GM18526 (cell line): ENCODE measurements at regions not wholly inside any gene's neighbourhood (a gene's known extent, or its start where the extent isn't known, plus 50 kb on each side); places are given as distances from the start of the nearest gene placed in this dataset.

Experiments
- POLR2A ChIP-seq: IDR thresholded peaks from 3 replicates; pipeline ENCODE4 v1.6.1; 2011; ENCODE audit not compliant: insufficient read length; ENCODE audit errors: extremely low read depth

DNA sequence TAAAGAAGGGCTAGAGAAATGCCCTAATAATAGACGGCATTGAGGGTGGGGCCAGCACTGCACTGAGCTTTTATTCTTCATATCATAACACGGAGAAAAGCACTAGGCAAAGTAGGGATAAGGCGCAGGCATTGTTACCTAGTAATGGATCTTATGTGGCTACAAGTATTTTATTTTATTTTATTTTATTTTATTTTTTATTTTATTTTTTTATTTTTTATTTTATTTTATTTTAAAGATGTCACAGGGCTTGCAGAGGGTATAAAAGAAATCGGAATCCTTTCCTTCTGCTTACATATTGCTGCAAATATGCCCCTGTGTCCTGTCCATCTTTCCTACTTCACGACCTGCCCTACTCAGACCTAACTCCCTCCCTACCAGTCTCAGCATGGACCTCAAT is 452.0 kb upstream of the KIRREL3 start:
- TF ChIP-seq POLR2A: no peak

DNA sequence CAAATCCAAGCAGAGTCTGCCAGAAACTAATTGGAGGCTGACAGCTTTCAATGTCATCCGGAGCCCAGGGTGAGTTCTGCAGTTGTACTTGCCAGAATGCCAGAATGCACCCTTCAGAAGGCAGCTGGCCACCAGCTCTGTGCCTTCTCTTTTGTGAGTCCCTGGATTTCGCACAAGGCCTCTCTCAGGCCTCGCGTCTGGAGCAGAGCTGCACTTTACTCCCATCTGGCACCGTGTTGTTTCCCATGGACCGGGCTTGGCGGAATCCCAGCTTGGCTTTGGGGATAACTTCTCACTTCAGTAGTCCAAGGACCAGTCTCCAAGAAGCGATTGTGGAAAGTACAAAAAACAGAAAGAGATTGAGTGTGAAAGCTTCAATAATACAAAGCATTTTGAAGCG is 451.3 kb upstream of the KIRREL3 start:
- no peak for TF ChIP-seq POLR2A

DNA sequence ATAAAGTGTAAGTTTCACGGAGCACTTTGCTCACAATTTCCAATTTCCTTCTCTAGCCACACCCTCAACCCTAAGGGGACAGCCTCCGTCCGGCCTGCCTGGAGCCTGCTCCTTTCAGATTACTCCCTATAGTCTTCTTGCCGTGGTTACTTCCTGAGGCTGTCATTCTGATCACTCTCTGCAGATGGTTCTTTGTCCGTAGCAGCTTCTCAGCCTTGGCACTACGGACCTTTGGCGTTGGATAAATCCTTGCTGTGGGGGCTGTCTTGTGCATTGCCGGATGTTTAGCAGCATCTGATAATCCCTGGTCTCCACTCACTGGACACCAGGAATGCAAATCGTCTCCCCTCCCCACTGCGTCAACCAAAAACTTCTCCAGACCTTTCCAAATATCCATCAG is 447.5 kb upstream of the KIRREL3 start:
- no peak for TF ChIP-seq POLR2A

DNA sequence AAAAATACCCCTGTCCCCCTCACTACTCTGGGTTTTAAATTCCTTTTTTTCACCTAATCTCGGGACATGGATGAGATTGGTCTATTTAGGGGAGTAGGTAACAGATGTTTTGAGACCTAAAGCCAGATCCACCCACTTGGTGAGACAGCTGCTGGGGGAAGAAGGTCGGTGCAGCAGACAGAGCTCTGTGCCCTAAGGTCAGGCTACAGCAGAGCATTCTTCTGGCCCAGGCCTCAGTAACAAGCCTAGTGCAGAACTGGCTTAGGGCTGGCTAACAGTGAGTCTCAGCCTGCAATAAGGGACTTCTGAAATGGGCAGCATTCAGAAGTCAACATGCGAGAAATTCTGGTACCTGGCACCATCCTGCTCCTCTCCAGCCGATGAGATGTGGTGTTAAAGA is 444.9 kb upstream of the KIRREL3 start:
- no peak for TF ChIP-seq POLR2A

DNA sequence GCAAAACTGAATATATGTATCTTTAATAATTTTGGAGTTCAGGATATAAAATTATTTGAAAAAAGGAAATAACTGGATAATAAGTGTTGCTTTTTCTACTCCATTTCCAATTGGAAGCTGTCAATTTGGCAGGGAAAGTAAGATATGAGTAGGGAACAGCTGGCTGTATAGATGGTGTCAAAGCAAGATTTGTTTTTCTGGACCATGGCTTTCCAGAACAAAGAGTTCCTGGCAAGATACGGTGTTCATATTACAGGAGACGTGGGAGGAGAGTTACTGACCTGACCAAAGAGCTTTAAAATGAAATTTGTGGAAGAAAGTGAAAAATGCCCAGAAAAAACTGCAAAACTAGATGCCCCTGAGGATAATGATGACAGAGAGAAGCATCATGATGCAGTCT is 442.7 kb upstream of the KIRREL3 start:
- no peak for TF ChIP-seq POLR2A

DNA sequence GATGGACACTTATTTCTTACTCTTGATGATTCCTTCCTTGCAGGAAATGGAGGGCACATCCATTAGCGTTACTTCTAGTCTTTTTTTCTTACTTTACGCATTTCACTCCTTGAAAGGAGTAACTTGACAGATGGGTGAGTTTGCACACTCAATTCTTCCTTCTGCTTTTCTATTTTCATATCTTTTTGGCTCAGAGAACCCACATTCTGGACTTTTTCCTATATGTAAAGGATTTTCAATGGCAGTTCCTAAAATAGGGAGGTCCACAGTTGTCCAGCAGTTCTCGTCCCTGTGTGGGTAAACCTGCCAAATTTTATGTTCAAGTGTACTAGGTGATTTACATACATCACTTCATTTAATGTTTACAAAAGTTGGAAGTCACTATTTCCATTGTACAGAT is 440.0 kb upstream of the KIRREL3 start:
- no peak for TF ChIP-seq POLR2A

DNA sequence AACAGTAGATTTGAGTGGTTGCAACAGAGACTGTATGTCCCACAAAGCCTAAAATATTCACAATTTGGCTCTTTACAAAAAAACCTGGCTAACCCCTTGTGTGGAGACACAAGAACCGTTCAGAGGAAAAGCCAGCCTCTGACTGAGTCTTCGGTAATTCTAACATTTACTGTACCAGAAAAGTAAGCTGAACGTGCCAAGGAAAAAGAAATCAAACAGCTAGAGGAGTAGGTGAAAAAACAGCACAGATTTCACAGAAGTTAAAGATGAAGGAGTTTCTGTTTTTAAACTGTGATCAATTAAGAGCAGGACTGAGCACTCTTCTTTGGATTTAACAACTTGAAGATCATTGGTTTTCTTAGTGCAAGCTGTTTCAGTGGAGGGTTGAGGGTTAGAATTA is 424.7 kb upstream of the KIRREL3 start:
- TF ChIP-seq POLR2A: no peak

DNA sequence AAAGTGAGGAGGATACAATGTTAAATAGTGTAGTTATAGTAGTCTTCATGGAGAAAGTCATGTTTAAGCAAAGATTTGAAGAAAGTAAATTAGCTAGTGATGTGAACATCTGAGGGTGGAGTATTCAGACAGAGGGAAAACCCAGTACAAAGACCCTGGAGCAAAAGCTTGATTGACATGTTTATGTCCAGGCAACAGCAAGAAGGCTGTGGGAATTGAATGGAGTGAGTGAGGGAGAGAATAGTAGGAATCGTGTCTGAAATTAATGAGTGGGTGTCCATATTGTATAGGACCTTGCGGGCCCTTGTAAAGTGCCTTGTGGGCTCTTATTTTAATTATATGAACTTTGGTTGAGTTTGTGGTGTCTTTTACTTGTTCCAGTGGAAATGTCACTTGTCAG is 424.1 kb upstream of the KIRREL3 start:
- TF ChIP-seq POLR2A: no peak

DNA sequence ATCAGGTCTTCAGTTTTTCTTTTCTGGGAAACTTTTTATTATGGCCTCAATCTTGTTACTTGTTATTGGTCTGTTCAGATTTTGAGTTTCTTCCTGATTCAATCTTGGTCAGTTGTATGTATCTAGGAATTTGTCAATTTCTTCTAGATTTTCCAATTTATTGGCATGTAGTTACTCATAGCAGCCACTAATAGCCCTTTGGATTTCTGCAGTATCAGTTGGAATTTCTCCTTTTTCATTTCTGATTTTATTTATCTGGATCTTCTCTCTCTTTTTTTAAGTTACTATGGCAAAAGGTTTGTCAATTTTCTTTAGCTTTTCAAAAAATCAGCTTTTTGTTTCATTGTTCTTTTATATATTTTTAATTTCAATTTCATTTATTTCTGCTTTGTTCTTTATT is 419.6 kb upstream of the KIRREL3 start:
- no peak for TF ChIP-seq POLR2A

DNA sequence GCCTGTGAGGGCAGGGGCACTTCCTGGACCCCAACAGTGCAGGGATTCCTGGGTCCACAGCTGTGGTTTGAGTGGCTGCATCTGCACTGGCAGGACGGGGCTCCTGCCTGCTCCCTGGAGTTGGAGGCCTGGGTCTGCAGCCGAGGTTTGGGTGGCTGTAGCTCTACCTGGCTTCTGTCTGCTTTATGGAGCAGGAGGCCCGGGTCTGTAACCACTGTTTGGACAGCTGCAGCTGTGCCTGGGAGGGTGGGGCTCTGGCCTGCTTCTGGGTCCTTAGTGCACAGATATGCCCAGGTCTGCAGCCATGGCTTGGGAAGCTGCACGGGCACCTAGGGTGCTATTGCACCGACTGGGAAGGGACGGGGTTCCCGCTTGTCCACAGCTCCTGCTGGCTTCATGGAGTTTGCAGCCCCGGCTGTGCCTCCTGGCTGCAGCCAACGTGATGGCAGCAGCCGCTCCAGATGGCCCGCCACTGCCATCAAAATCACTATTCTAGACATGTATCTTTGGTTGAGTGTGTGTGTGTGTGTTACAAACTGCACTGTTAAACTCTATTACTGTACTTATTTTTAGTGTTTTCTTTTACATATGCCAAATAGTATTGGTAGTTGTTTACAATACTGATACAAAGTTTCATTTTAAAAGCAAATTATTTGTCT is 412.3 kb upstream of the KIRREL3 start:
- no peak for TF ChIP-seq POLR2A

DNA sequence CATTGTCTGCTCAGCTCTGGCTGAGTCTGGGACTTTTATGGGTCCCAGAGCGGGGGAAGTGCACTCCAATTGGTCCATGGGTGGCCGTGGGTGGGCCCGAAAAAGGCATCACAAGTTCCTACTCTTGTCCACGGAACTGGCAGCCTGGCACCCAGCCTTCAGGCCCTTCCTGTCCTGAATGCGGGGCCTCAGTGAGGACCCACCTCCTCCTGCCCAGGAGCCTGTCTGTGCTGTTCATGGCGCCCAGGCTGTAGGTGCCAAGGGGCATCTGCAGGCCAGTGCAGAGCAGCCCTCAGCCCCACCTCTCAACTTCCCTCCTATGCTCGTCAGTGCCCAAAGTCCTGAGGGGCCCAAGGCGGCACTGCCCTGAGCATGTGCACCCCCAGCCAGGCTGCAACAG is 411.7 kb upstream of the KIRREL3 start:
- TF ChIP-seq POLR2A: no peak

DNA sequence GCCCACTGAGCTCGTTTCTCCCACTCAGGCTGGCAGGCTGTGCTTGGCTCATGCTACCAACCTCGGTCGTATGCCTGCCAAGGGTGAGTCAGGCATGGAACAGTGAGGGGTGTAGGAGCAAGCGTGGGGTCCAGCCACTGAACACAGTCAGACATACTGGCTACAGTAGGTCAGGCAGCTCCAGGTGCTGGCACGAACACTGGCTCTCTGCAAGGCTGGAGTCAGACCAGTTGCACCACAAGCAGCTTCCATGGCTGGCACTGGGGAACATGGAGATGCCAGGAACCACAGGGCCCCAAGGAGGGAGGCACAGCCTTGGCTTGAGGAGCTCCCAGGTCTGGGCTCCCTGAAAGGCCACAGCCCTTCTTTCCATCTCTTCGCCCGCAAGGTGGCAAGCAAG is 410.7 kb upstream of the KIRREL3 start:
- TF ChIP-seq POLR2A: no peak

DNA sequence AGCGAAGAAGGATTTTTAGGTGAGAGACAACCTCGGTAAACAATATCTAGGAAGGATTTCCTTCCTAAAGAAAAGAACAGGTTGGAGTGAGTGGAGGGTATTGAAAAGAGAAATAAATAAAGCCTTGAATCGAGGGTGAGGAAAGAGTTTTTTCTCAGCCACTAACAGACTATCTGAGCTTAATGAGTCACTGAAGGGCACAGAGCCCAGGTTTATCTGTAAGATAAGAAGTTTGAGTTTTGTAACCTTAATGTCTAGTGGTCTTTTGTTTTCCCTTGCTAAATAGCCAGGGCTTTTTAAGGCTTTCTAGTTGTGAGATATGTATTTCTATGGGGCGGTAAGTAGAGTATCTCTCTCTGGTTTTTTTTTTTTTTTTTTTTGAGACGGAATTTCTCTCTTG is 394.5 kb upstream of the KIRREL3 start:
- no peak for TF ChIP-seq POLR2A

DNA sequence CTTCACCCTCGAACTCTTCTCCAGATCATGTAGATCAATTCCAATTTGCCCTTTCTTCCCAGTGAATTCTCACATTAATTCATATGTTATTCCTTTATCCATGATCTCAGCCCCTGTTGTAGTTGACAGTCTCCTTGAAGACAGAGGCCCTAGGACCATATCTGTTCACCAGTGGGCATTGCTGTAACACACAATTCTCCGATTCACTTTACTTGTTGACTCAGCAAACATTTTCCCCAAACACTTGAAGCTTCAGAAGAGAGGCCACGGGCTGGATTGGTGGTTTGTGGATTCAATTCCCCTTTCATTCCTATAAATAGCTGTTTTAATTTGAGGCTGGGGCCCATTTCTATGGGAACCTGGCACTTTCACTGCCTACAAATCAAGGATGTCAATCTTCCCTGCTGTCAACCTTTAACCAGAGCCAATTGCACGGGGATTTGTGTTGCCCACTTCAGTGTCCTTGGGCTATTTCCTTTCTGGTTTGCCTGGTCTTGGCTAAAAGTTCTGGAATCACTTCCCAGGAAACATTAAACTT is 393.0 kb upstream of the KIRREL3 start:
- no peak for TF ChIP-seq POLR2A

DNA sequence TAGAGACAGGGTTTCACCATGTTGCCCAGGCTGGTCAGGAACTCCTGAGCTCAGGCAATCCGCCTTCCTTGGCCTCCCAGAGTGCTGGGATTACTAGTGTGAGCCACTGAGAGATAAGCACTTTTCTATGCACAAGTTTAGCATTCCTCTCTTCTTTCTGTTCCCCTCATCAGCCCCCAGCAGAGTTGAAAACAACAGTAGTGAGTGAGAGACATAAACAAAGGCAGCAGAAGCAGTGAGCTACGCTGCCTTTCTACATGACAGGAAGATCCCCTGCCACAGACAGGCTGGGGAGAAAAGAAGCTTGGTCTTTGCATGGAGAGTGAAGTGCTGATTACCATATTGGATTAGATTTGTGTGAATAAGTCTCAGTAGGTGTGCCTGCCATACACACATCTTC is 392.0 kb upstream of the KIRREL3 start:
- no peak for TF ChIP-seq POLR2A

DNA sequence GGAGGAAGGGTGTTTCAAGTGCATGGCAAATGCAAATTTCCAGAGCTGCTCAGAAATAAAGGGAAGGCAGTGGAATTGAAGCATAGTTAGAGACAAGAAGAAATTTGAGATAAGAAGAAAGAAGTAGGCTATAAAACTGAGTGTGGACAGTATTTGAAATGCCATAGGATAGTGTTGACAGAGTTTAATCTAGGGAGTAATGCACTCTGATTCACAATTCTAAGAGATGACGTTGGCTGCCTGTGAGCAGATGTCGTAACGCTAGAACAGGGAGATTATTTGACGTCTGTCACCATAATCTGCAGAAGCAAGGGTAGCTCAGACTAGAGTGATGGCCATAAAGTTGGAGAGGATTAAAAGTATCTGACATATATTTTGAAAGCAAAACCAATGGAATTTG is 389.9 kb upstream of the KIRREL3 start:
- no peak for TF ChIP-seq POLR2A

DNA sequence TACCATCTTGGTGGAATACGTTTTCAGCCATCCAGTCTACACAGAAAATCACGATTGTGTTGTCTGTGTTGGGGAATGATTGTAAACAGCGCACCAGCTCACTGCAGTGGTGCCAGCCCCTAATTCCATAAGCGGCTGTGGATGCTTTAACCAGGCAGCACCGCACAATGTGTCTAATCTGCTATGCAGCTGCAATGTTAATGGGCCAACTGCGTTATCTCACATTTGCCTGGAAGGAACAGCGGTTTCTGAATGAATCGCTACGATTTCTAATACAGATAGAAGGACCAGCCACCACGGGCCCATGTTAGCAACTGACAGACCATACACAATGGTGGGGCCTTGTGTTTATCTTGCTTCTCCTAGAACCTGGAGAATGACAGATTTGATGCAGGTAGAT is 384.5 kb upstream of the KIRREL3 start:
- no peak for TF ChIP-seq POLR2A
